DND-41 (cell line): ENCODE measurements at regions not wholly inside any gene's neighbourhood (a gene's known extent, or its start where the extent isn't known, plus 50 kb on each side); places are given as distances from the start of the nearest gene placed in this dataset.

Source experiments
- ATAC-seq: fragments of 200-7000 bp; cut with Tn5 transposase; 3 replicates; pipeline ENCODE4 v1.9.1; 2021; ENCODE audit warnings: low read depth; ENCODE audit not compliant: insufficient read depth
- DNase-seq: peaks from one replicate; pipeline ENCODE4 v3.0.0-alpha.2; 2020
- H2AFZ ChIP-seq: 2 replicates; pipeline ENCODE4 v1.6.0; 2012; ENCODE audit warnings: low read depth, low read length
- H3K27ac ChIP-seq: 2 replicates; pipeline ENCODE4 v1.5.1; 2012; ENCODE audit warnings: low read length, inconsistent platforms
- H3K27me3 ChIP-seq: fragments of 200-600 bp; sonication (generic); 2 replicates; pipeline ENCODE4 v1.6.0; 2012; ENCODE audit warnings: low read length, mild to moderate bottlenecking, inconsistent platforms; ENCODE audit not compliant: insufficient read depth, poor library complexity
- H3K36me3 ChIP-seq: 2 replicates; pipeline ENCODE4 v1.5.1; 2012; ENCODE audit warnings: low read length, inconsistent platforms; ENCODE audit not compliant: insufficient read depth
- H3K4me1 ChIP-seq: 2 replicates; pipeline ENCODE4 v1.5.1; 2012; ENCODE audit warnings: mild to moderate bottlenecking, low read length; ENCODE audit not compliant: insufficient read depth
- H3K4me2 ChIP-seq: 2 replicates; pipeline ENCODE4 v1.6.0; 2012; ENCODE audit warnings: mild to moderate bottlenecking, moderate library complexity, low read length, inconsistent platforms; ENCODE audit not compliant: insufficient read depth
- H3K4me3 ChIP-seq, 2 experiments: fragments of 200-600 bp in 1 of 2; shearing (Covaris generic) in 1 of 2; 2 replicates each; pipeline ENCODE4 v1.5.1; 2012 to 2016; ENCODE audit warnings: inconsistent platforms in 2 of 2, low read length in 2 of 2, mild to moderate bottlenecking in 2 of 2, low read depth in 1 of 2, moderate library complexity in 1 of 2
- H3K79me2 ChIP-seq: 2 replicates; pipeline ENCODE4 v1.6.0; 2012; ENCODE audit warnings: low read length, inconsistent platforms; ENCODE audit not compliant: insufficient read depth
- H3K9ac ChIP-seq: 2 replicates; pipeline ENCODE4 v1.6.0; 2012; ENCODE audit warnings: low read depth, mild to moderate bottlenecking, inconsistent platforms, low read length, moderate library complexity
- H3K9me3 ChIP-seq: 2 replicates; pipeline ENCODE4 v1.5.1; 2012; ENCODE audit warnings: low read length, moderate library complexity, mild to moderate bottlenecking, inconsistent platforms; ENCODE audit not compliant: insufficient read depth, severe bottlenecking
- H4K20me1 ChIP-seq: 2 replicates; pipeline ENCODE4 v1.6.0; 2012; ENCODE audit warnings: low read length; ENCODE audit not compliant: insufficient read depth
- EZH2 ChIP-seq: IDR thresholded peaks from 3 replicates; pipeline ENCODE4 v1.6.1; 2012; ENCODE audit warnings: borderline replicate concordance, low read depth, mild to moderate bottlenecking, moderate library complexity, low read length, inconsistent platforms; ENCODE audit not compliant: severe bottlenecking
- TF ChIP-seq, protein P1 (sequence below): IDR thresholded peaks from 2 replicates; pipeline ENCODE4 v1.5.1; 2012; ENCODE audit warnings: borderline replicate concordance, low read length, moderate library complexity, mild to moderate bottlenecking; ENCODE audit not compliant: poor library complexity, severe bottlenecking; ENCODE audit errors: extremely low read depth

DNA sequence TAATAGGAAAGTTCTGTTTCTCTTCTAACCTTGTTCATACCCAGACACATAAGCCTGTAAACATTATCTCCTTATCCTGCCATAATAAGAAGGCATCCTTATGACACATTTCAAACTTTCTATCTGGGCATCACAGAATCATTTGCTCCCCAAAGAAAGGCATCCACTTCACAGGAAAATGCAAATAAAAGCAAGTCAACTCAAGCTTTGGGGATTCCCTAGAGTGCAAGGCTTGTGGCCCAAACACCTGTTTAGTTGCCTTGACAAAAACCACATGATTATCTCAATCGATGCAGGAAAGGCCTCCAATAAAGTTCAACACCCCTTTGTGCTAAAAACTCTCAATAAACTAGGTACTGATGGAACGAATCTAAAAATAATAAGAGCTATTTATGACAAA, 195.7 kb upstream of the GALNT5 start:
- Histone ChIP-seq H3K27me3 (no peaks in the 10 kb centered on the region), H3K36me3 (no peaks in the 10 kb centered on the region), H4K20me1 (no peaks in the 10 kb centered on the region), H3K9me3 (no peaks in the 10 kb centered on the region), H3K4me2 (peak overlapping the region; percentile 27; the same call in 1 of the 2 replicates), H2AFZ (no peak overlapping the region), H3K9ac (no peak overlapping the region), H3K27ac (no peak overlapping the region), H3K4me1 (peaks cover 22% of the 10 kb centered on the region), H3K79me2 (no peaks in the 10 kb centered on the region), H3K4me3 (no peak overlapping the region)
- peak; percentile 82 for ATAC-seq
- DNase-seq: peak; percentile 40
- TF ChIP-seq, protein P1, sequence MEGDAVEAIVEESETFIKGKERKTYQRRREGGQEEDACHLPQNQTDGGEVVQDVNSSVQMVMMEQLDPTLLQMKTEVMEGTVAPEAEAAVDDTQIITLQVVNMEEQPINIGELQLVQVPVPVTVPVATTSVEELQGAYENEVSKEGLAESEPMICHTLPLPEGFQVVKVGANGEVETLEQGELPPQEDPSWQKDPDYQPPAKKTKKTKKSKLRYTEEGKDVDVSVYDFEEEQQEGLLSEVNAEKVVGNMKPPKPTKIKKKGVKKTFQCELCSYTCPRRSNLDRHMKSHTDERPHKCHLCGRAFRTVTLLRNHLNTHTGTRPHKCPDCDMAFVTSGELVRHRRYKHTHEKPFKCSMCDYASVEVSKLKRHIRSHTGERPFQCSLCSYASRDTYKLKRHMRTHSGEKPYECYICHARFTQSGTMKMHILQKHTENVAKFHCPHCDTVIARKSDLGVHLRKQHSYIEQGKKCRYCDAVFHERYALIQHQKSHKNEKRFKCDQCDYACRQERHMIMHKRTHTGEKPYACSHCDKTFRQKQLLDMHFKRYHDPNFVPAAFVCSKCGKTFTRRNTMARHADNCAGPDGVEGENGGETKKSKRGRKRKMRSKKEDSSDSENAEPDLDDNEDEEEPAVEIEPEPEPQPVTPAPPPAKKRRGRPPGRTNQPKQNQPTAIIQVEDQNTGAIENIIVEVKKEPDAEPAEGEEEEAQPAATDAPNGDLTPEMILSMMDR: no peak
- no peak for TF ChIP-seq EZH2

DNA sequence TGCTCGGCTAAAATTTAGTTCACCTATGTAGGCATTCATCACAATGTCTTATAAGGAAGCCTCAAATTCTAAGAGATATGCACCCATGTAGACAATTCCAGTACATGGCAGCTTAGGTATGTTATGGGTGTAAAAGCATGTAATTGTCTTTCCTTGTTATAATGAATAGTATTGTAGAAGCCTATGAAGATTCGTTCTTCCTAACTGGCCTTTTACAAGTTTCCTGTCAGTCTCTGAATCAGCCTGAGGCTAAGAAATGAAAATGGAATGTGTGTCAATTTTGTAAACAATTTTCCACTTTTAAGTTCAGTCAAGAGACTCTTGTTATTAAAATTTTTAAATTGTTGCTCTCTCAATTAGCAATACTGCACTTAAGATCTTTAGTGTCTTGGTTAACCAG, 189.9 kb upstream of the GALNT5 start:
- Histone ChIP-seq H4K20me1 (no peaks in the 10 kb centered on the region), H3K4me3 (no peak overlapping the region), H3K36me3 (no peaks in the 10 kb centered on the region), H3K79me2 (no peaks in the 10 kb centered on the region), H3K4me1 (no peaks in the 10 kb centered on the region), H3K9ac (no peak overlapping the region), H3K27me3 (no peaks in the 10 kb centered on the region), H3K4me2 (no peak overlapping the region), H3K27ac (no peak overlapping the region), H3K9me3 (no peaks in the 10 kb centered on the region), H2AFZ (no peak overlapping the region)
- TF ChIP-seq, protein P1: no peak
- TF ChIP-seq EZH2: no peak
- ATAC-seq (no peak), DNase-seq (no peak)

DNA sequence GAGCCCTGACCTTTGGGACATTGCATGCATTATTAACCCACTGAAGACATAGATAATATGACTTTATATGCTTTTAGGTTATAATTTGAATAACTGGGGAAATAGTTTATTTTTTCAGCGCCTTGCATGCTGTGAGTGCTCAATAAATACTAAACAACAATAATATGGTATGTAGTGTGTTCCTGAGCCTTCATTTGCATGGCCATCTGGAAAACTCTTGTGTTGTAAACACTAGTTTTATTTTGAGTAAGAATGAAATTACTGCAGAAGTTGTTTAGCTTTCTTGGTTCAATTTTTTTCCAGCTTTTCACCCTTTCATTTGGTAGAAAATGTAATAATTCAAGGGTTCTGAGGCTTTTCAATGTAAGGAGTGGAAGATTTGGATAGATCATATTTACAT, 189.3 kb upstream of the GALNT5 start:
- Histone ChIP-seq H3K4me2 (no peak overlapping the region), H3K9me3 (no peaks in the 10 kb centered on the region), H3K4me3 (no peak overlapping the region), H3K27ac (no peak overlapping the region), H3K4me1 (no peaks in the 10 kb centered on the region), H3K27me3 (no peaks in the 10 kb centered on the region), H4K20me1 (no peaks in the 10 kb centered on the region), H3K9ac (no peak overlapping the region), H3K36me3 (no peaks in the 10 kb centered on the region), H3K79me2 (no peaks in the 10 kb centered on the region), H2AFZ (no peak overlapping the region)
- TF ChIP-seq EZH2: no peak
- TF ChIP-seq, protein P1: no peak
- DNase-seq (no peak), ATAC-seq (no peak)

DNA sequence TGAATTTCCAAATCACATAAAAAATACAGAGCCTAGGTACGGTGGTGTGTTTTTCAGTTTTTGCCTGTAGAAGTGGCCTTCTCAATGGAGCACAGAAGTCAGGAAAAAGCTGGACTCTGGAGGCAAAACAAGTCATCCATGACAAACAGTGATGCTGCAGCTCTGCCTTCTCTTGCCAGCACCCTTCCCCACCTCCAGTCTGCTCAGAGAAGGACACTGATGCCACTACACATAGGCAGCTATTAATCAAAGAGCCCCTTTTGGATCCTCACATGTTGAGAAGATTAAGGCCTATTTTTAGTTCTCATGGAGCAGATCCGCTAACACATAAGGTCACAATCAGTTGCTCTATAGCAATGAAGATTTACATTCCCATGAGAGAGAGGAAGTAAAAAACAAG, 181.6 kb upstream of the GALNT5 start:
- Histone ChIP-seq H4K20me1 (no peaks in the 10 kb centered on the region), H3K79me2 (no peaks in the 10 kb centered on the region), H3K9ac (no peak overlapping the region), H3K4me1 (no peaks in the 10 kb centered on the region), H3K9me3 (no peaks in the 10 kb centered on the region), H3K36me3 (no peaks in the 10 kb centered on the region), H3K4me2 (no peak overlapping the region), H2AFZ (no peak overlapping the region), H3K27ac (no peak overlapping the region), H3K4me3 (no peak overlapping the region), H3K27me3 (no peaks in the 10 kb centered on the region)
- TF ChIP-seq, protein P1: no peak
- no peak for TF ChIP-seq EZH2
- ATAC-seq: no peak
- no peak for DNase-seq
